ENCODE measurements at regions not wholly inside any gene's neighbourhood (a gene's known extent, or its start where the extent isn't known, plus 50 kb on each side); places are given as distances from the start of the nearest gene placed in this dataset.

GRCh38 chr4:185895351-185895750 lies 83.4 kb upstream of the SORBS2 start:
- H3K4me3 ChIP-seq = no peak overlapping the region
- no peaks in the 10 kb centered on the region for H3K4me1 ChIP-seq
- TF ChIP-seq EP300 (IDR thresholded peaks at IDR 0.05) = no peak
- H3K9me3 ChIP-seq = no peaks in the 10 kb centered on the region
- no peak for DNase-seq
- no peaks in the 10 kb centered on the region for H3K36me3 ChIP-seq
- WGBS, 2 donors = 96 to 98% methylated on average over 14 of the region's 14 CpGs
- H3K27ac ChIP-seq = no peak overlapping the region
- intact Hi-C loops (cut with DNase I) = no loop called here
- no peaks in the 10 kb centered on the region for H3K27me3 ChIP-seq

GRCh38 chr4:185895866-185896265 lies 83.9 kb upstream of the SORBS2 start:
- intact Hi-C loops (cut with DNase I) = no loop called here
- no peaks in the 10 kb centered on the region for H3K27me3 ChIP-seq
- no peak for DNase-seq
- no peak overlapping the region for H3K27ac ChIP-seq
- no peak for TF ChIP-seq POLR2A (IDR thresholded peaks at IDR 0.05)
- no peak for TF ChIP-seq POLR2AphosphoS5 (IDR thresholded peaks at IDR 0.05)
- TF ChIP-seq CTCF (IDR thresholded peaks at IDR 0.05) = no peak
- TF ChIP-seq EP300 (IDR thresholded peaks at IDR 0.05) = no peak
- no peak overlapping the region for H3K4me3 ChIP-seq
- H3K9me3 ChIP-seq = no peaks in the 10 kb centered on the region
- 92 to 96% methylated on average over 3 of the region's 3 CpGs for WGBS, 2 donors
- no peaks in the 10 kb centered on the region for H3K4me1 ChIP-seq
- H3K36me3 ChIP-seq = no peaks in the 10 kb centered on the region

- intact Hi-C loops (cut with DNase I) = no loop called here
- H3K27ac ChIP-seq = no peak overlapping the region
- no peak overlapping the region for H3K4me3 ChIP-seq
- no peaks in the 10 kb centered on the region for H3K9me3 ChIP-seq
- TF ChIP-seq POLR2AphosphoS5 (IDR thresholded peaks at IDR 0.05) (no peak), POLR2A (IDR thresholded peaks at IDR 0.05) (no peak), EP300 (IDR thresholded peaks at IDR 0.05) (no peak), CTCF (IDR thresholded peaks at IDR 0.05) (no peak)
- no peaks in the 10 kb centered on the region for H3K36me3 ChIP-seq
- H3K27me3 ChIP-seq = no peaks in the 10 kb centered on the region
- 70 to 80% methylated on average over 11 of the region's 11 CpGs for WGBS, 2 donors
- no peaks in the 10 kb centered on the region for H3K4me1 ChIP-seq
- no peak for DNase-seq
Measured at GRCh38 chr4:185896817-185897488, 85.0 kb upstream of the SORBS2 start.

GRCh38 chr4:185898413-185898812 lies 86.4 kb upstream of the SORBS2 start:
- H3K36me3 ChIP-seq = no peaks in the 10 kb centered on the region
- no peak overlapping the region for H3K4me3 ChIP-seq
- TF ChIP-seq POLR2AphosphoS5 (IDR thresholded peaks at IDR 0.05) (no peak), CTCF (IDR thresholded peaks at IDR 0.05) (no peak), POLR2A (IDR thresholded peaks at IDR 0.05) (no peak), EP300 (IDR thresholded peaks at IDR 0.05) (no peak)
- no peaks in the 10 kb centered on the region for H3K27me3 ChIP-seq
- no peak for DNase-seq
- intact Hi-C loops (cut with DNase I) = no loop called here
- H3K27ac ChIP-seq = no peak overlapping the region
- 73 to 84% methylated on average over 8 of the region's 8 CpGs for WGBS, 2 donors
- H3K4me1 ChIP-seq = no peaks in the 10 kb centered on the region
- H3K9me3 ChIP-seq = no peaks in the 10 kb centered on the region

GRCh38 chr4:185899833-185900232 lies 87.8 kb upstream of the SORBS2 start:
- Histone ChIP-seq H3K4me1 (no peaks in the 10 kb centered on the region), H3K9me3 (no peaks in the 10 kb centered on the region), H3K27me3 (no peaks in the 10 kb centered on the region), H3K36me3 (no peaks in the 10 kb centered on the region), H3K4me3 (no peak overlapping the region), H3K27ac (no peak overlapping the region)
- 81 to 87% methylated on average over 4 of the region's 4 CpGs for WGBS, 2 donors
- intact Hi-C loops (cut with DNase I) = no loop called here
- no peak for DNase-seq
- no peak for TF ChIP-seq EP300 (IDR thresholded peaks at IDR 0.05)
- no peak for TF ChIP-seq CTCF (IDR thresholded peaks at IDR 0.05)
- no peak for TF ChIP-seq POLR2A (IDR thresholded peaks at IDR 0.05)
- TF ChIP-seq POLR2AphosphoS5 (IDR thresholded peaks at IDR 0.05) = no peak
